Retinal pigment epithelial cell (primary cell): ENCODE measurements at regions not wholly inside any gene's neighbourhood (a gene's known extent, or its start where the extent isn't known, plus 50 kb on each side); places are given as distances from the start of the nearest gene placed in this dataset.
A peak's percentile ranks its signal among the peaks of the same experiment; 100 is the strongest.

Source experiments
- DNase-seq: peaks from one replicate; pipeline ENCODE4 v3.0.0-alpha.2; 2010; ENCODE audit warnings: low read depth
- H3K4me3 ChIP-seq: 2 replicates; pipeline ENCODE4 v1.5.1; 2011; ENCODE audit warnings: mild to moderate bottlenecking, low read length, control low read depth, moderate library complexity
- TF ChIP-seq, protein P1 (sequence below): conservative IDR thresholded peaks from 2 replicates; pipeline ENCODE4 v1.5.1; 2011; ENCODE audit warnings: low read depth, low read length, control low read depth, inconsistent platforms

DNA sequence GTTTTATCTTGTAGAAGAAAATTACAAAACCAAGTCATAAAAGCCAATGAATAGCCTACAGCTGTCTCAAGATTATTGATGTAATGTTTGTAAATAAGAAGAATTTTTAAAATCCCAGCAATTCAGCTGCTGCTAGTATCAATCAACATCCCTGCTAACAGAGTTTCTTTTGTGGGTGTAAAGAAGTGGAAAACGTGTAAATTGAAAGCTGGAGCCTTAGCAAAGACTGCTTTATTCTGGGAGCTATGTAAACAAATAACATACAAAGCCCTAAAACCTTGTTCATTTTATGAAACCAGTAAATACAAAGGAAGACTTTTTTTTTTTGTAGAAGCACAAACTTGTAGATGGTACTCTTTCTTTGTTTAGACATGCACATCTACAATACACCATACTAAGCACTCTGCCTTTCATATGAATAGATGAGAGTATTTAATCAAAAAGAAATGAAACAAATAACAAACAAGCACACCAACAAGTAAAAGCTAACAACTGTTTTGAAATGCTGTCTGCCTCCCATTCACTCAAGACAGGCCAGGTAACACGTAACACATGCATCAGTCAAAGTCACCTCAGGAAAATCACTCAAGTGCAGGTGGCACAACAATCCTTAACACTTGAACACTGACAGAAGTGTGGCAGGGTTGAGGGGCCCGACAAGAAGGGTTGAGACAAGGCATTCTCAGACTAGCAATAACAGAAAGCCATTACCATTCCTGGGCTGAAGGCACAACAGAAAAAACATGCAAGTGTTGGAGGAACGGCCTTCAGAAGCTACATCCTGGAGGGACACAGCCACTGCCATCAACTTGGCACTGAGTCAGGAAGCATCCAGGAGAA, 1364.0 kb upstream of the SEL1L start:
- TF ChIP-seq, protein P1, sequence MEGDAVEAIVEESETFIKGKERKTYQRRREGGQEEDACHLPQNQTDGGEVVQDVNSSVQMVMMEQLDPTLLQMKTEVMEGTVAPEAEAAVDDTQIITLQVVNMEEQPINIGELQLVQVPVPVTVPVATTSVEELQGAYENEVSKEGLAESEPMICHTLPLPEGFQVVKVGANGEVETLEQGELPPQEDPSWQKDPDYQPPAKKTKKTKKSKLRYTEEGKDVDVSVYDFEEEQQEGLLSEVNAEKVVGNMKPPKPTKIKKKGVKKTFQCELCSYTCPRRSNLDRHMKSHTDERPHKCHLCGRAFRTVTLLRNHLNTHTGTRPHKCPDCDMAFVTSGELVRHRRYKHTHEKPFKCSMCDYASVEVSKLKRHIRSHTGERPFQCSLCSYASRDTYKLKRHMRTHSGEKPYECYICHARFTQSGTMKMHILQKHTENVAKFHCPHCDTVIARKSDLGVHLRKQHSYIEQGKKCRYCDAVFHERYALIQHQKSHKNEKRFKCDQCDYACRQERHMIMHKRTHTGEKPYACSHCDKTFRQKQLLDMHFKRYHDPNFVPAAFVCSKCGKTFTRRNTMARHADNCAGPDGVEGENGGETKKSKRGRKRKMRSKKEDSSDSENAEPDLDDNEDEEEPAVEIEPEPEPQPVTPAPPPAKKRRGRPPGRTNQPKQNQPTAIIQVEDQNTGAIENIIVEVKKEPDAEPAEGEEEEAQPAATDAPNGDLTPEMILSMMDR, result no peak
- DNase-seq, result no peak
- H3K4me3 ChIP-seq, result no peak overlapping the region

- TF ChIP-seq, protein P1, result no peak
- no peak overlapping the region for H3K4me3 ChIP-seq
- no peak for DNase-seq
Measured at GRCh38 chr14:82905762-82906161, 1372.1 kb upstream of the SEL1L start.

DNA sequence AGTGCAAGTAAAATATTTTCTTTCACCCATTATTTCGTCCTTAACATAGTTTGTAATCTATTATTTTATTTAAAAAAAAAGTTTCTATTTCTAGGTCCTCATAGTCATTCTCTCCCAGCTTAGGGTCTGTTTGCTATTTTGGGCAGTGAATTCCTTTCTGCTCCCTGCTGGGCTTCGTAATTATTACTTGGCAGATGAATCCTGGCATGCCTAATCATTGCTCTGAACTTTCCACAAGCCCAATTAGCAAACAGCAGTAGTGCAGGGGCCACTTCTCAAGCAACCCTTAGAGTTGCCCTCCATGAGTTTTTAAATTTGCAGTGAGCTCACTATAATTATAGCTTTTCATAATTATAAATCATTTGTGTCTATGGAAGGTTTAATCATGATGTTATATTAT, 1378.3 kb upstream of the SEL1L start:
- peak; percentile 15 for DNase-seq
- TF ChIP-seq, protein P1, result no peak
- no peak overlapping the region for H3K4me3 ChIP-seq

- TF ChIP-seq, protein P1, result no peak
- no peak overlapping the region for H3K4me3 ChIP-seq
- no peak for DNase-seq
Measured at GRCh38 chr14:82913396-82913795, 1379.7 kb upstream of the SEL1L start.

DNA sequence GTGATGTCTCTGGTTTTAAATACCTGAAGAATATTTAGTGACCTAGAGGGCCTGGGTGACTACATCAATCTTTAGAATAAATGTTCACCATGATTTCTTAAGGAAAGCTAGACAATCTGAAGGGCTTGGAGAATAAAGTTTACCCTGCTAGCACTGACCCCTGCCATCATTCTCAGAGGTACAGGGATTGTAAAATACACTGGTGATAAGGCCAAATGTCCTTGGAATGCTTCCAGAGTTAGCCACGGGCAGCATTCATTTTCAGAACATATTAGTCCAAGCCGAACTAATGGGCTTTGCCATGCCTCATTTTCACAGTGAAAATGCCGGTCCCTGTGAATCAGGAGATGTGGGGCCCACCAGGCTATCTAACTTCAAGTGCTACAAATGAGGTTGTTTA, 1381.7 kb upstream of the SEL1L start:
- TF ChIP-seq, protein P1, result no peak
- no peak overlapping the region for H3K4me3 ChIP-seq
- DNase-seq, result peak; percentile 18

GRCh38 chr14:82935691-82936090, 1402.0 kb upstream of the SEL1L start:
- DNase-seq, result no peak
- TF ChIP-seq, protein P1, result no peak
- no peak overlapping the region for H3K4me3 ChIP-seq

- DNase-seq, result no peak
- H3K4me3 ChIP-seq, result no peak overlapping the region
- TF ChIP-seq, protein P1, result no peak
Measured at GRCh38 chr14:82951171-82951570, 1417.5 kb upstream of the SEL1L start.
